PC-3 (cell line): ENCODE measurements at regions not wholly inside any gene's neighbourhood (a gene's known extent, or its start where the extent isn't known, plus 50 kb on each side); places are given as distances from the start of the nearest gene placed in this dataset.

Experiments used
- ATAC-seq: fragments of 200-7000 bp; cut with Tn5 transposase; 2 replicates; pipeline ENCODE4 v1.9.1; 2020; ENCODE audit warnings: mild to moderate bottlenecking, moderate library complexity
- BruUV-seq: library from RNA; stranded (reverse); fragments of 400-500 nt; replicated peaks from 2 replicates; lab custom pipeline; 2021; lab: Mats Ljungman, UMichigan
- CTCF ChIA-PET: fragments of 300-600 bp; sonication (Branson Sonifier 250); formaldehyde crosslinking; loops from one replicate; lab custom pipeline; 2022; ENCODE audit warnings: antibody characterized with exemption; lab: Charles Lee
- POLR2A ChIA-PET: fragments of 300-600 bp; sonication (Branson Sonifier 250); formaldehyde crosslinking; loops from one replicate; lab custom pipeline; 2022; ENCODE audit warnings: antibody characterized with exemption; ENCODE audit not compliant: unreplicated experiment; lab: Charles Lee
- DNase-seq: peaks from one replicate; pipeline ENCODE4 v3.0.0-alpha.2; 2015
- H2AFZ ChIP-seq: fragments of 300-600 bp; sonication (generic); 2 replicates; pipeline ENCODE4 v1.6.0; 2016; ENCODE audit warnings: antibody characterized with exemption, low read length
- H3F3A ChIP-seq: fragments of 300-600 bp; sonication (generic); one replicate; pipeline ENCODE4 v1.6.0; 2017; ENCODE audit warnings: antibody characterized with exemption, low read length, control low read depth, mild to moderate bottlenecking; ENCODE audit not compliant: unreplicated experiment
- H3K27ac ChIP-seq: fragments of 300-600 bp; sonication (generic); 2 replicates; pipeline ENCODE4 v1.5.1; 2016; ENCODE audit warnings: mild to moderate bottlenecking, low read length
- H3K27me3 ChIP-seq: fragments of 300-600 bp; sonication (generic); 2 replicates; pipeline ENCODE4 v1.6.1; 2016; ENCODE audit warnings: low read length, mixed read lengths
- H3K36me3 ChIP-seq: fragments of 300-600 bp; sonication (generic); 2 replicates; pipeline ENCODE4 v1.6.1; 2016; ENCODE audit warnings: low read depth, mixed run types, low read length, mixed read lengths
- H3K4me1 ChIP-seq: fragments of 300-600 bp; sonication (generic); 2 replicates; pipeline ENCODE4 v1.5.1; 2016; ENCODE audit warnings: low read length; ENCODE audit not compliant: insufficient read depth
- H3K4me2 ChIP-seq: fragments of 300-600 bp; sonication (generic); 2 replicates; pipeline ENCODE4 v1.6.0; 2016; ENCODE audit warnings: low read length
- H3K4me3 ChIP-seq: fragments of 300-600 bp; sonication (generic); 2 replicates; pipeline ENCODE4 v1.5.1; 2016; ENCODE audit warnings: mild to moderate bottlenecking, low read length, mixed read lengths
- H3K79me2 ChIP-seq: fragments of 300-600 bp; sonication (generic); 2 replicates; pipeline ENCODE4 v1.6.1; 2017; ENCODE audit warnings: low read length, mixed read lengths
- H3K9ac ChIP-seq: fragments of 300-600 bp; sonication (generic); 2 replicates; pipeline ENCODE4 v1.6.0; 2016; ENCODE audit warnings: mild to moderate bottlenecking, low read length
- H3K9me2 ChIP-seq: fragments of 300-600 bp; sonication (generic); replicated peaks from 2 replicates; pipeline ENCODE4 v1.6.1; 2016; ENCODE audit warnings: mixed run types, low read length, mixed read lengths
- H3K9me3 ChIP-seq: fragments of 300-600 bp; sonication (generic); 2 replicates; pipeline ENCODE4 v1.6.1; 2016; ENCODE audit warnings: low read length, mixed read lengths
- H4K20me1 ChIP-seq: fragments of 300-600 bp; sonication (generic); 2 replicates; pipeline ENCODE4 v1.6.1; 2016; ENCODE audit warnings: low read length, mixed read lengths
- CTCF ChIP-seq: fragments of 300-600 bp; sonication (generic); conservative IDR thresholded peaks from 2 replicates; pipeline ENCODE4 v1.5.1; 2017; ENCODE audit warnings: antibody characterized with exemption, low read depth, mild to moderate bottlenecking, low read length
- EZH2 ChIP-seq: fragments of 300-600 bp; sonication (generic); IDR thresholded peaks from one replicate; pipeline ENCODE4 v1.6.1; 2017; ENCODE audit warnings: antibody characterized with exemption, mild to moderate bottlenecking, low read length; ENCODE audit not compliant: unreplicated experiment
- EZH2phosphoT487 ChIP-seq: fragments of 300-600 bp; sonication (generic); IDR thresholded peaks from 2 replicates; pipeline ENCODE4 v1.6.1; 2018; ENCODE audit warnings: mild to moderate bottlenecking, antibody characterized with exemption, low read length, borderline replicate concordance
- intact Hi-C: fragments of 100-400 bp; cut with micrococcal nuclease; formaldehyde crosslinking; loops from 2 replicates; pipeline ENCODE4 v1.9.0; 2023

DNA sequence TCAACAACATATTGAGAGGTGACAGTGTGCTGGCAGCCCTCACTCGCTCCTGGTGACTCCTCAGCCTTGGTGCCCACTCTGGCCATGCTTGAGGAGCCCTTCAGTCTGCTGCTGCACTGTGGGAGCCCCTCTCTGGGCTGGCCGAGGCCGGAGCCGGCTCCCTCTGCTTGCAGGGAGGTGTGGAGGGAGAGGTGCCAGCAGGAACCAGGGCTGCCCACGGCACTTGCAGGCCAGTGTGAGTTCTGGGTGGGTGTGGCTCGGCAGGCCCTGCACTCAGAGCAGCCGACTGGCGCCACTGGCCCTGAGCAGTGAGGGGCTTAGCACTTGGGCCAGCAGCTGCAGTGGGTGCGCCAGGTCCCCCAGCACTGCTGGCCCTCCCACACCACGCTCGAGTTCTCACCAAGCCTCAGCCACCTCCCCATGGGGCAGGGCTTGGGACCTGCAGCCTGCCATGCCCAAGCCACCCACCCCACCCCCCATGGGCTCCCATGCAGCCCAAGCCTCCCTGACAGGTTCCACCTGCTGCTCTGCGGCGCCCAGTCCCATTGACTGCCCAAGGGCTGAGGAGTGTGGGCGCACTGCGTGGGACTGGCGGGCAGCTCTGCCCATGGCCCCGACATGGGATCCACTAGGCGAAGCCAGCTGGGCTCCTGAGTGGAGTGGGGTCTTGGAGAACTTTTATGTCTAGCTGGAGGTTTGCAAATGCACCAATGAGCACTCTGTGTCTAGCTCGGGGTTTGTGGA lies 377.1 kb upstream of the ANKRD30A start:
- ChIA-PET CTCF (no interaction called here), POLR2A (no interaction called here)
- H3K36me3 ChIP-seq = no peaks in the 10 kb centered on the region
- H2AFZ ChIP-seq = no peak overlapping the region
- intact Hi-C loops = no loop called here
- no peaks in the 10 kb centered on the region for H3K9me2 ChIP-seq
- DNase-seq (no peak), ATAC-seq (no peak)
- no peaks in the 10 kb centered on the region for H3K27me3 ChIP-seq
- TF ChIP-seq EZH2 = no peak
- no peak for TF ChIP-seq EZH2phosphoT487
- TF ChIP-seq CTCF = no peak
- H3K79me2 ChIP-seq = no peaks in the 10 kb centered on the region
- no peaks in the 10 kb centered on the region for H3K4me1 ChIP-seq
- no peak overlapping the region for H3K9ac ChIP-seq
- H3K9me3 ChIP-seq = no peaks in the 10 kb centered on the region
- no peak overlapping the region for H3K4me2 ChIP-seq
- no peaks in the 10 kb centered on the region for H4K20me1 ChIP-seq
- H3K27ac ChIP-seq = no peak overlapping the region
- no peaks in the 10 kb centered on the region for H3F3A ChIP-seq
- no TSS peak for BruUV-seq
- H3K4me3 ChIP-seq = no peak overlapping the region

DNA sequence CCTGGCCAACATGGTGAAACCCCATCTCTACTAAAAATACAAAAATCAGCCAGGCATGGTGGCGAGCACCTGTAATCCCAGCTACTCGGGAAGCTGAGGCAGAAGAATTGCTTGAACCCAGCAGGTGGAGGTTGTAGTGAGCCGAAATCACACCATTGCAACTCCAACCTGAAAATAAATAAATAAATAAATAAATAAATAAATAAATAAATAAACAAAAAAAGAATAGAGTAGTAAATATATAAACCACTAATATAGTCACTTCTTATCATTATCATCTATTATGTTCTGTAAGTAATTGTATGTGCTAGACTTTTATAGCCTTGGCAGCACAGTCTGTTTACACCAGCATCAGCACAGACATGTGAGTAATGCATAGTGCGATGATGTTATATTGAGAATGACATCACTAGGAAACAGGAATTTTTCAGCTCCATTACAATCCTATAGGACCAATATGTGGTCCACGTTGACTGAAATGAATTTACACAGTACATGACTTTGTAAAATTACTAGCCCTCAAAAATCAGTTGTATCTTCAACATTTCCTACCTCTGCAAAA lies 385.4 kb upstream of the ANKRD30A start:
- TF ChIP-seq EZH2phosphoT487 (no peak), CTCF (no peak), EZH2 (no peak)
- Histone ChIP-seq H3K9ac (no peak overlapping the region), H3K79me2 (no peaks in the 10 kb centered on the region), H3K27ac (peak overlapping the region; percentile 80), H3K27me3 (no peaks in the 10 kb centered on the region), H4K20me1 (no peaks in the 10 kb centered on the region), H3K36me3 (no peaks in the 10 kb centered on the region), H2AFZ (no peak overlapping the region), H3K4me2 (no peak overlapping the region), H3F3A (peaks cover 11% of the 10 kb centered on the region), H3K4me3 (no peak overlapping the region), H3K9me3 (no peaks in the 10 kb centered on the region), H3K4me1 (peaks cover 37% of the 10 kb centered on the region), H3K9me2 (no peaks in the 10 kb centered on the region)
- intact Hi-C loops = no loop called here
- POLR2A ChIA-PET = interaction anchor here (0.7 kb wide), 1 partner anchor 32 kb away, joined by 4 read pairs; no protein-coding TSS in a partner anchor
- ATAC-seq = no peak
- DNase-seq = peak; percentile 58
- CTCF ChIA-PET = no interaction called here
- BruUV-seq = no TSS peak
